Tibial nerve (tissue), 4 donors: ENCODE measurements at regions not wholly inside any gene's neighbourhood (a gene's known extent, or its start where the extent isn't known, plus 50 kb on each side); places are given as distances from the start of the nearest gene placed in this dataset.

Source experiments
- DNase-seq, 2 donors: peaks; one replicate each; pipeline ENCODE4 v3.0.0-alpha.2; 2019; ENCODE audit warnings: low spot score in 2 of 2
- H3K27ac ChIP-seq, 4 donors: fragments of 200-600 bp; sonication (generic) in 3 of 4; one replicate each; pipeline ENCODE4 v1.5.1; 2017 to 2019; ENCODE audit warnings: mild to moderate bottlenecking in 1 of 4
- H3K27me3 ChIP-seq, 2 donors: fragments of 200-600 bp; sonication (generic) in 1 of 2; one replicate each; pipeline versions ENCODE4 v1.5.1 to v1.6.0; 2017 to 2019
- H3K36me3 ChIP-seq, 3 donors: fragments of 200-600 bp; sonication (generic); one replicate each; pipeline ENCODE4 v1.5.1; 2018 to 2019
- H3K4me1 ChIP-seq, 4 donors: fragments of 200-600 bp; sonication (generic) in 3 of 4; one replicate each; pipeline ENCODE4 v1.5.1; 2017 to 2019
- H3K4me3 ChIP-seq, 4 donors: fragments of 200-600 bp; sonication (generic) in 3 of 4; one replicate each; pipeline ENCODE4 v1.5.1; 2017 to 2019; ENCODE audit warnings: mild to moderate bottlenecking in 1 of 4, moderate library complexity in 1 of 4
- H3K9me3 ChIP-seq, 4 donors: fragments of 200-600 bp; sonication (generic) in 3 of 4; one replicate each; pipeline ENCODE4 v1.5.1; 2017 to 2019
- CTCF ChIP-seq, 5 experiments: fragments of 200-600 bp in 3 of 5; fragments of 450-650 bp in 2 of 5; sonication (generic) in 3 of 5; IDR thresholded peaks; one replicate each; pipeline ENCODE4 v1.5.1; 2016 to 2019; ENCODE audit warnings: antibody characterized with exemption in 5 of 5, mild to moderate bottlenecking in 3 of 5, moderate library complexity in 2 of 5
- EP300 ChIP-seq, 2 donors: sonication (generic); formaldehyde crosslinking; IDR thresholded peaks; one replicate each; pipeline ENCODE4 v1.6.1; 2017; ENCODE audit warnings: antibody characterized with exemption in 2 of 2, mild to moderate bottlenecking in 1 of 2
- POLR2A ChIP-seq, 2 donors: fragments of 450-650 bp; IDR thresholded peaks; one replicate each; pipeline ENCODE4 v1.6.1; 2017; ENCODE audit warnings: antibody characterized with exemption in 2 of 2, mild to moderate bottlenecking in 2 of 2, moderate library complexity in 2 of 2
- WGBS, 2 donors: methylation state at CpG; one replicate each; pipeline ENCODE4 v1.1.5; 2018; 5-methylcytosine and 5-hydroxymethylcytosine counted together

- no peak overlapping the region for H3K4me3 ChIP-seq
- 30 to 35% methylated on average over 1 of the region's 1 CpG for WGBS, 2 donors
- no peaks in the 10 kb centered on the region for H3K9me3 ChIP-seq
- H3K27me3 ChIP-seq, result no peaks in the 10 kb centered on the region
- peaks cover 0 to 29% (median 2%) of the 10 kb centered on the region in 4 donors for H3K4me1 ChIP-seq
- TF ChIP-seq EP300 (IDR thresholded peaks at IDR 0.05) (no peak), CTCF (IDR thresholded peaks at IDR 0.05) (no peak), POLR2A (IDR thresholded peaks at IDR 0.05) (no peak)
- no peak for DNase-seq
- H3K27ac ChIP-seq, result peak overlapping the region in 1 of 4 donors; percentile 8
- no peaks in the 10 kb centered on the region for H3K36me3 ChIP-seq
Observed at GRCh38 chr13:80547341-80547740, 206.4 kb upstream of the SPRY2 start.

GRCh38 chr13:80533175-80533574 lies 192.2 kb upstream of the SPRY2 start:
- H3K4me1 ChIP-seq, result no peaks in the 10 kb centered on the region
- peaks cover 0 to 9% (median 3%) of the 10 kb centered on the region in 4 donors for H3K9me3 ChIP-seq
- no peak for TF ChIP-seq CTCF (IDR thresholded peaks at IDR 0.05)
- TF ChIP-seq EP300 (IDR thresholded peaks at IDR 0.05), result no peak
- TF ChIP-seq POLR2A (IDR thresholded peaks at IDR 0.05), result no peak
- H3K27ac ChIP-seq, result no peak overlapping the region
- no peak overlapping the region for H3K4me3 ChIP-seq
- H3K36me3 ChIP-seq, result no peaks in the 10 kb centered on the region
- no peak for DNase-seq
- H3K27me3 ChIP-seq, result no peaks in the 10 kb centered on the region
- WGBS, 2 donors, result 97 to 100% methylated on average over 1 of the region's 1 CpG

- Histone ChIP-seq H3K36me3 (no peaks in the 10 kb centered on the region), H3K4me3 (no peak overlapping the region), H3K9me3 (peaks cover 0 to 9% (median 3%) of the 10 kb centered on the region in 4 donors), H3K27ac (no peak overlapping the region), H3K4me1 (no peaks in the 10 kb centered on the region), H3K27me3 (no peaks in the 10 kb centered on the region)
- TF ChIP-seq EP300 (IDR thresholded peaks at IDR 0.05) (no peak), POLR2A (IDR thresholded peaks at IDR 0.05) (no peak), CTCF (IDR thresholded peaks at IDR 0.05) (no peak)
- no peak for DNase-seq
- 97 to 98% methylated on average over 1 of the region's 1 CpG for WGBS, 2 donors
Observed at GRCh38 chr13:80530902-80531301, 190.0 kb upstream of the SPRY2 start.

- TF ChIP-seq CTCF (IDR thresholded peaks at IDR 0.05) (no peak), POLR2A (IDR thresholded peaks at IDR 0.05) (no peak), EP300 (IDR thresholded peaks at IDR 0.05) (no peak)
- H3K9me3 ChIP-seq, result peaks cover 0 to 9% (median 3%) of the 10 kb centered on the region in 4 donors
- no peaks in the 10 kb centered on the region for H3K27me3 ChIP-seq
- H3K36me3 ChIP-seq, result no peaks in the 10 kb centered on the region
- no peak overlapping the region for H3K27ac ChIP-seq
- no peak for DNase-seq
- WGBS, 2 donors, result 62 to 63% methylated on average over 4 of the region's 4 CpGs
- H3K4me3 ChIP-seq, result no peak overlapping the region
- no peaks in the 10 kb centered on the region for H3K4me1 ChIP-seq
Observed at GRCh38 chr13:80530191-80530590, 189.3 kb upstream of the SPRY2 start.

GRCh38 chr13:80529734-80530133 lies 188.8 kb upstream of the SPRY2 start:
- Histone ChIP-seq H3K27ac (no peak overlapping the region), H3K36me3 (no peaks in the 10 kb centered on the region), H3K4me3 (no peak overlapping the region), H3K4me1 (no peaks in the 10 kb centered on the region), H3K9me3 (peaks cover 0 to 9% (median 3%) of the 10 kb centered on the region in 4 donors), H3K27me3 (no peaks in the 10 kb centered on the region)
- no peak for DNase-seq
- TF ChIP-seq CTCF (IDR thresholded peaks at IDR 0.05), result no peak
- no peak for TF ChIP-seq POLR2A (IDR thresholded peaks at IDR 0.05)
- no peak for TF ChIP-seq EP300 (IDR thresholded peaks at IDR 0.05)
- 69 to 77% methylated on average over 3 of the region's 3 CpGs for WGBS, 2 donors
